Mucosa of descending colon (tissue), 3 donors: ENCODE measurements at regions not wholly inside any gene's neighbourhood (a gene's known extent, or its start where the extent isn't known, plus 50 kb on each side); places are given as distances from the start of the nearest gene placed in this dataset.

ENCODE experiments used
- ATAC-seq: fragments of 200-7000 bp; cut with Tn5 transposase; one replicate; pipeline ENCODE4 v1.9.1; 2020; ENCODE audit warnings: mild to moderate bottlenecking, moderate library complexity
- DNase-seq, 3 donors: peaks; one replicate each; pipeline ENCODE4 v3.0.0-alpha.2; 2020
- H3K36me3 ChIP-seq: fragments of 200-600 bp; one replicate; pipeline ENCODE4 v1.8.0; 2021; ENCODE audit warnings: low read depth, mild to moderate bottlenecking
- H3K4me1 ChIP-seq: fragments of 200-600 bp; one replicate; pipeline ENCODE4 v1.8.0; 2021; ENCODE audit warnings: low read depth, mild to moderate bottlenecking
- H3K4me3 ChIP-seq: fragments of 200-600 bp; one replicate; pipeline ENCODE4 v1.8.0; 2021; ENCODE audit warnings: mild to moderate bottlenecking
- H3K9me3 ChIP-seq: fragments of 200-600 bp; one replicate; pipeline ENCODE4 v1.8.0; 2021; ENCODE audit warnings: mild to moderate bottlenecking
- intact Hi-C, 2 donors: fragments of 100-400 bp; cut with DNase I in 1 of 2; cut with micrococcal nuclease in 1 of 2; formaldehyde crosslinking; loops; one replicate each; pipeline versions ENCODE4 v1.11.0 to v1.11.1; 2022; cut with DNase I, micrococcal nuclease
- TF ChIP-seq, protein P1 (sequence below): fragments of 200-600 bp; IDR thresholded peaks from one replicate; pipeline ENCODE4 v1.8.0; 2022; ENCODE audit warnings: antibody characterized with exemption, mild to moderate bottlenecking
- donor health status: DM: no; HTN: no; CAD: no; lungs with moderate emphysema.
- donor health status: DM: no; HTN: no; CAD: no.
- donor health status: DM: no; HTN: yes; CAD: no.

DNA sequence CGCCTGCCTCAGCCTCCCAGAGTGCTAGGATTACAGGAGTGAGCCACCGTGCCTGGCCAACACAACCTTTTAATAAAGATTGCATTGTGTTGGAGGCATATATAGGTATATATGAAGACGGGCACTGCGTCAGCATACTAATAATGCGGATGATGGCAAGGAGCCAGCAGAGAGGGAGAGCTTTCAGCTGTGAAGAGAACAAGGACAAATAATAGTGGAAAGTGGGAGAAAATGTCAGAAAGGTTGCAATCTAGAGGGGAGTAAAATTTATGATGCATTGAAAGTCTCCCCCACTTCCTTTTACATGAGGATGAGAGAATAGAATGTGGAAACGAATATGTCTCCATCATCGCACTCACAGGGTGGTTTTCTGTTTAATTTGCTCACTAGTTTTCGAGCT is 170.5 kb upstream of the TBL1XR1 start:
- no peaks in the 10 kb centered on the region for H3K9me3 ChIP-seq
- no peaks in the 10 kb centered on the region for H3K36me3 ChIP-seq
- peaks cover 5% of the 10 kb centered on the region for H3K4me1 ChIP-seq
- DNase-seq (no peak), ATAC-seq (no peak)
- intact Hi-C loops = loop anchor here in 1 of 2 donors (10.0 kb wide), 1 partner anchor 313 kb away; no protein-coding TSS in a partner anchor
- TF ChIP-seq, protein P1, sequence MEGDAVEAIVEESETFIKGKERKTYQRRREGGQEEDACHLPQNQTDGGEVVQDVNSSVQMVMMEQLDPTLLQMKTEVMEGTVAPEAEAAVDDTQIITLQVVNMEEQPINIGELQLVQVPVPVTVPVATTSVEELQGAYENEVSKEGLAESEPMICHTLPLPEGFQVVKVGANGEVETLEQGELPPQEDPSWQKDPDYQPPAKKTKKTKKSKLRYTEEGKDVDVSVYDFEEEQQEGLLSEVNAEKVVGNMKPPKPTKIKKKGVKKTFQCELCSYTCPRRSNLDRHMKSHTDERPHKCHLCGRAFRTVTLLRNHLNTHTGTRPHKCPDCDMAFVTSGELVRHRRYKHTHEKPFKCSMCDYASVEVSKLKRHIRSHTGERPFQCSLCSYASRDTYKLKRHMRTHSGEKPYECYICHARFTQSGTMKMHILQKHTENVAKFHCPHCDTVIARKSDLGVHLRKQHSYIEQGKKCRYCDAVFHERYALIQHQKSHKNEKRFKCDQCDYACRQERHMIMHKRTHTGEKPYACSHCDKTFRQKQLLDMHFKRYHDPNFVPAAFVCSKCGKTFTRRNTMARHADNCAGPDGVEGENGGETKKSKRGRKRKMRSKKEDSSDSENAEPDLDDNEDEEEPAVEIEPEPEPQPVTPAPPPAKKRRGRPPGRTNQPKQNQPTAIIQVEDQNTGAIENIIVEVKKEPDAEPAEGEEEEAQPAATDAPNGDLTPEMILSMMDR = no peak
- H3K4me3 ChIP-seq = no peak overlapping the region

DNA sequence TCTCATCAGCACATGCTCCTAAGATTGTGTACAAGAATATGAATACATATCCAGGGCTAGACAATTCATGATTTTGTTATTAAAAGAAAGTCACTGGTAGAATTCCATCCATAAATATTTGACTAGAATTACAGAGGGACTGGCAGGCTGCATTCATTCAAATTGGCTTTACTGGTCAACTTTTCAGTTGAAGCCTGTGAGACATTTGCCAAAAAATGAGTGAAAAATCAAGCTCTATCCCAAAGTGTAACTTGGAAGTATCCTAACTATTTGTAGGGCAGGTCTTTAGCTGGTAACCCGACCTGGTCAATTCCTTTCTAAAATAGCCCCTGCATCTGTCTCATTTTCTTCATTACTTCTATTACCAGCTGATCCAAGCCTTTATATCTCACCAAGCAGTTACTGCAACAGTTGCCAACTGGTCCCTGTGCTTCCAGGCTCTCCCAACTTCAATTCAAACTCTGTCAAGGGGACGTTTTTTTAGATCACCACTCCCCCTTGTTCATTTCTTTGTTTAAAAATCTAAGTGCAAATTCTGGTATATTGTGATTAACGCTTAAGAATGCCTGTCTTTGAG is 173.1 kb upstream of the TBL1XR1 start:
- no peak for ATAC-seq
- intact Hi-C loops = no loop called here
- DNase-seq = no peak
- H3K36me3 ChIP-seq = no peaks in the 10 kb centered on the region
- H3K4me3 ChIP-seq = no peak overlapping the region
- TF ChIP-seq, protein P1 = no peak
- no peaks in the 10 kb centered on the region for H3K4me1 ChIP-seq
- no peaks in the 10 kb centered on the region for H3K9me3 ChIP-seq

DNA sequence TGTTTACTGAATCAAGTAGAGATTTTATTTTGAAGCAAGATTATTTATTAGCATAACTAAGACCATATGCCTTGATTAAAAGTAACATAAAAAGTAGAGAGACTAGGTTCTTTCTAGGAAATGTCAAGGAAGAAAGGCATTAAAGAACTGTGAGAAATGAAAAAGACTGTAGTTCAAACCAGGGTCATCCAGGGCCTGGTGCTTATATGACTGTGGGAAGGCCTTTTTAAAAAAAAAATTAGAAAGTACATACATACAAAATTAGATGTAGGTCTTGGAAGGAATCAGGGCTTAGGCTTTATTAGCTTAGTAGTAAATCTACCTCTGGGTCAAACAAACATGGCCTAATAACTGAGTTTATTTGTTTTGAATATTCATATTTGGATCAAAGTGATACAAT is 173.9 kb upstream of the TBL1XR1 start:
- H3K9me3 ChIP-seq = no peaks in the 10 kb centered on the region
- no peaks in the 10 kb centered on the region for H3K4me1 ChIP-seq
- DNase-seq (no peak), ATAC-seq (no peak)
- H3K4me3 ChIP-seq = no peak overlapping the region
- TF ChIP-seq, protein P1 = no peak
- intact Hi-C loops = no loop called here
- no peaks in the 10 kb centered on the region for H3K36me3 ChIP-seq

DNA sequence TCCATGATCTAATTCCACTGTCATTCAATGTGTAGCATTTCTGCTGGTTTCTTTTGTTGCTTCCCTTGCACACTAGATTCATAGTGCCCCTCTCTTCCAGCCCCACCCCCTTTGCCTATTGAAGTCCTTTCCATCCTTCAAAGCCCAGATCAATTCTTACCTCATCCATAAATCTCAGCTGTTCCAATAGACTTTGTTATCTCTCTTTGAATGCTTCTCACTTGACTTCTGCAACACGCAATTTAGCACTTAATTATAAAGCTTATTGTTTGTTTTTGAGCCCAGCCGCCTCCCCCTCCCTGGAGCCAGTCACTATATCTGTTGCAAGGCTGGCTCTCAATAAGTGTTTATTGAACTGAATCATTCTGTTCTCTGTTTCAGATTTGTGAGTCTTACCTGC is 174.6 kb upstream of the TBL1XR1 start:
- ATAC-seq (no peak), DNase-seq (no peak)
- no peak overlapping the region for H3K4me3 ChIP-seq
- TF ChIP-seq, protein P1 = no peak
- intact Hi-C loops = no loop called here
- no peaks in the 10 kb centered on the region for H3K36me3 ChIP-seq
- H3K4me1 ChIP-seq = no peaks in the 10 kb centered on the region
- H3K9me3 ChIP-seq = no peaks in the 10 kb centered on the region

DNA sequence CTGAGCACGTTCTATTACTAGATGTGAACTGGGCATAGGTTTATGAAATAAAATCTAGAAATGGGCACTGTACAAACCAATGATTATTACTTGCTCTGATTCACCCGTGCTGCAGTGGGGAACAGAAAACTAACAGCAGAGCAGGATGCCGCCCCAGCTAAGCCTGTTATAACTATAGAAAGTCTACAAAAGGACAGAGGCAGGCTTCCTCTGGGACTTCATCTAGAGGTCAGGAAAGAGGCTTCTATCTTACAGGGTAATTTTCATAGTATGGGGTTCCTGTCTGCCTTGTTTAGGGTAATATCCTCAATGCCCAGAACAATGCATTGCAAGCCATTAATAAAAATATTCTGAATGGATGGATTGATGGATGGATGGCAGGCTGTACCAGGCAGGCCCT is 177.0 kb upstream of the TBL1XR1 start:
- Histone ChIP-seq H3K36me3 (no peaks in the 10 kb centered on the region), H3K4me1 (no peaks in the 10 kb centered on the region), H3K4me3 (no peak overlapping the region), H3K9me3 (no peaks in the 10 kb centered on the region)
- TF ChIP-seq, protein P1 = no peak
- ATAC-seq = no peak
- DNase-seq = no peak
- intact Hi-C loops = no loop called here

DNA sequence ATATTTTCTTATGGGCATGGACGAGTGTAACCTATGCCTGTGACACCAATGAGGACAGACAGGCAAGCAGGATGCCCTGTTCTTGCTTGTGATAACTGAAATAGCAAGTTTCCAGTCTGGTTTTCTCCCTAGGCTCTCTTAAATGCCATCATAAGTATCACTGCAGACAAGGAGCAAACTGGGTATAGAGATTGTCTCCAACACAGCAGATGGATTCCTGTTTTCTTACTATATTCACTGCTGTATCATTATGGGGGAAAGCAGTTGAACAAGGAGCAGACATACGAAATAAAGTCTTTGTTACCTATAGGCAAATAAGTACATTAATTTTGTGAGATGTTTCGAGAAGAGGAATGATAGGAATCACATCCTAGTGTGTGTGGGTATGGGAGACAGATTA is 178.0 kb upstream of the TBL1XR1 start:
- no peak for ATAC-seq
- no peaks in the 10 kb centered on the region for H3K36me3 ChIP-seq
- H3K4me3 ChIP-seq = no peak overlapping the region
- no peaks in the 10 kb centered on the region for H3K9me3 ChIP-seq
- TF ChIP-seq, protein P1 = no peak
- DNase-seq = no peak
- no peaks in the 10 kb centered on the region for H3K4me1 ChIP-seq
- intact Hi-C loops = no loop called here
